ENCODE measurements at regions not wholly inside any gene's neighbourhood (a gene's known extent, or its start where the extent isn't known, plus 50 kb on each side); places are given as distances from the start of the nearest gene placed in this dataset.

DNA sequence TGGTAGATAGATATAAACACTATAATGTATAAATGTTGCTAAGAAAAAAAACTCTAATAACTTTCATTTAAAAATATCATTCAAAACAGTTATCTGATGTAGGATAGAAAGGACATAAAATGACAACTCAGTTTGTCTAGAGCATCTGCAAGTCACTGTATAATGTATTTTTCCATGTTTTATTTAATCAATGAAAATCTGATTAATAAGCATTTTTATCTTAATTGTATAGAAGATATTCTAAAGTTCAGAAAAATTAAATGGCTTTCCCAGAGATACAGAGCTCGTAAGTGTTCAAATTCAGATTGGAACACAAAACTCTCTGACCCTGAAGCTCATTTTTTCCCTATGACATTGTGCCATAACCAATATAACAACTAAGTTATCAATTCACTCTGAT lies 295.9 kb upstream of the DCN start:
- TF ChIP-seq, protein P1, sequence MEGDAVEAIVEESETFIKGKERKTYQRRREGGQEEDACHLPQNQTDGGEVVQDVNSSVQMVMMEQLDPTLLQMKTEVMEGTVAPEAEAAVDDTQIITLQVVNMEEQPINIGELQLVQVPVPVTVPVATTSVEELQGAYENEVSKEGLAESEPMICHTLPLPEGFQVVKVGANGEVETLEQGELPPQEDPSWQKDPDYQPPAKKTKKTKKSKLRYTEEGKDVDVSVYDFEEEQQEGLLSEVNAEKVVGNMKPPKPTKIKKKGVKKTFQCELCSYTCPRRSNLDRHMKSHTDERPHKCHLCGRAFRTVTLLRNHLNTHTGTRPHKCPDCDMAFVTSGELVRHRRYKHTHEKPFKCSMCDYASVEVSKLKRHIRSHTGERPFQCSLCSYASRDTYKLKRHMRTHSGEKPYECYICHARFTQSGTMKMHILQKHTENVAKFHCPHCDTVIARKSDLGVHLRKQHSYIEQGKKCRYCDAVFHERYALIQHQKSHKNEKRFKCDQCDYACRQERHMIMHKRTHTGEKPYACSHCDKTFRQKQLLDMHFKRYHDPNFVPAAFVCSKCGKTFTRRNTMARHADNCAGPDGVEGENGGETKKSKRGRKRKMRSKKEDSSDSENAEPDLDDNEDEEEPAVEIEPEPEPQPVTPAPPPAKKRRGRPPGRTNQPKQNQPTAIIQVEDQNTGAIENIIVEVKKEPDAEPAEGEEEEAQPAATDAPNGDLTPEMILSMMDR (IDR thresholded peaks at IDR 0.05; ENCODE audit: low read length) = no peak
- TF ChIP-seq EZH2 (optimal IDR thresholded peaks at IDR 0.05; ENCODE audit: low read depth, low read length) = no peak
- no peak for TF ChIP-seq EZH2phosphoT487 (IDR thresholded peaks at IDR 0.05; ENCODE audit: low read length)
